HepG2 (cell line): ENCODE measurements at regions not wholly inside any gene's neighbourhood (a gene's known extent, or its start where the extent isn't known, plus 50 kb on each side); places are given as distances from the start of the nearest gene placed in this dataset.

Experiments used
- ATAC-seq: fragments of 200-7000 bp; cut with Tn5 transposase; 3 replicates; pipeline ENCODE4 v1.9.1; 2020; ENCODE audit warnings: mild to moderate bottlenecking, moderate library complexity
- BruUV-seq: library from RNA; stranded (reverse); fragments of 400-500 nt; replicated peaks from 2 replicates; lab custom pipeline; 2021; lab: Mats Ljungman, UMichigan
- CTCF ChIA-PET: fragments of 300-600 bp; formaldehyde crosslinking; extraction: SDS; loops from one replicate; lab custom pipeline; 2021; ENCODE audit warnings: low total read pairs, inconsistent platforms, low intra/inter-chr PET ratio; lab: Yijun Ruan, JAX
- POLR2A ChIA-PET: fragments of 350-600 bp; sonication (Branson Sonifier 250); formaldehyde crosslinking; loops from one replicate; lab custom pipeline; 2020; ENCODE audit warnings: antibody characterized with exemption, inconsistent platforms; lab: Yijun Ruan, JAX
- DNase-seq: peaks from one replicate; pipeline ENCODE4 v3.0.0-alpha.2; 2015; ENCODE audit warnings: low spot score
- FAIRE-seq: peaks from 3 replicates; lab custom pipeline; 2011; peaks lifted over from hg19 to GRCh38; lab: Jason Lieb, UNC
- H2AFZ ChIP-seq: one replicate; pipeline ENCODE4 v1.6.1; 2011; ENCODE audit warnings: low read length, inconsistent platforms
- H3K27ac ChIP-seq: fragments of 300-600 bp; 3 replicates; pipeline ENCODE4 v1.8.0; 2011; ENCODE audit warnings: mixed run types, mild to moderate bottlenecking, mixed read lengths, low read length, inconsistent platforms; ENCODE audit not compliant: insufficient read depth; ENCODE audit errors: extremely low read length
- H3K27me3 ChIP-seq, 2 experiments: fragments of 200-600 bp in 1 of 2; 2 replicates in 1 of 2; 3 replicates in 1 of 2; pipeline versions ENCODE4 v1.6.0 to v1.8.0; 2011; ENCODE audit warnings: low read length in 2 of 2, mild to moderate bottlenecking in 2 of 2, moderate library complexity in 2 of 2, inconsistent platforms in 1 of 2; ENCODE audit not compliant: insufficient read depth in 2 of 2, control insufficient read depth in 1 of 2
- H3K36me3 ChIP-seq, 2 experiments: fragments of 200-600 bp in 1 of 2; replicated peaks in 1 of 2; 2 replicates in 1 of 2; 3 replicates in 1 of 2; pipeline versions ENCODE4 v1.5.1 to v1.8.0; 2011; ENCODE audit warnings: low read length in 2 of 2, inconsistent platforms in 1 of 2; ENCODE audit not compliant: insufficient read depth in 2 of 2, control insufficient read depth in 1 of 2
- H3K4me1 ChIP-seq: 2 replicates; pipeline ENCODE4 v1.5.1; 2012; ENCODE audit warnings: low read length, inconsistent platforms; ENCODE audit not compliant: insufficient read depth
- H3K4me2 ChIP-seq: 2 replicates; pipeline ENCODE4 v1.6.0; 2011; ENCODE audit warnings: low read depth, low read length, inconsistent platforms
- H3K4me3 ChIP-seq, 3 experiments: fragments of 200-600 bp in 1 of 3; sonication (generic), shearing (Covaris generic) in 1 of 3; replicated peaks in 1 of 3; 2 replicates each; pipeline ENCODE4 v1.5.1; 2011 to 2016; ENCODE audit warnings: low read length in 3 of 3, inconsistent platforms in 2 of 3, low read depth in 2 of 3, mild to moderate bottlenecking in 2 of 3, control low read depth in 1 of 3, mixed read lengths in 1 of 3; ENCODE audit not compliant: insufficient read depth in 1 of 3
- H3K79me2 ChIP-seq: one replicate; pipeline ENCODE4 v1.6.1; 2011; ENCODE audit warnings: low read length, inconsistent platforms; ENCODE audit not compliant: insufficient read depth
- H3K9ac ChIP-seq: 2 replicates; pipeline ENCODE4 v1.6.0; 2011; ENCODE audit warnings: mild to moderate bottlenecking, low read depth, low read length, inconsistent platforms; ENCODE audit not compliant: insufficient read depth
- H3K9me3 ChIP-seq: 2 replicates; pipeline ENCODE4 v1.5.1; 2012; ENCODE audit warnings: mild to moderate bottlenecking, low read length
- H4K20me1 ChIP-seq: 2 replicates; pipeline ENCODE4 v1.6.0; 2011; ENCODE audit warnings: inconsistent platforms, mild to moderate bottlenecking, low read length, moderate library complexity; ENCODE audit not compliant: insufficient read depth
- NR0B2 ChIP-seq: sonication (generic); formaldehyde crosslinking; IDR thresholded peaks from 2 replicates; pipeline ENCODE4 v1.4.0; 2020; ENCODE audit warnings: mild to moderate bottlenecking, missing genetic modification reagents
- SMARCC2 ChIP-seq: fragments of 450-650 bp; IDR thresholded peaks from 2 replicates; pipeline ENCODE4 v1.6.1; 2017; ENCODE audit warnings: antibody characterized with exemption, mild to moderate bottlenecking
- SRF ChIP-seq: IDR thresholded peaks from 2 replicates; pipeline ENCODE4 v1.6.1; 2011; ENCODE audit warnings: mild to moderate bottlenecking, low read depth, low read length, moderate library complexity
- ZFX ChIP-seq: sonication (generic); formaldehyde crosslinking; IDR thresholded peaks from 2 replicates; pipeline ENCODE4 v1.4.0; 2020; ENCODE audit warnings: mild to moderate bottlenecking, low read depth, missing genetic modification reagents, moderate library complexity
- ZNF337 ChIP-seq: sonication (generic); formaldehyde crosslinking; IDR thresholded peaks from 2 replicates; pipeline ENCODE4 v1.5.1; 2020; ENCODE audit warnings: missing genetic modification reagents, low read depth, mild to moderate bottlenecking, borderline replicate concordance
- WGBS: methylation state at CpG from one replicate; pipeline ENCODE4 v1.1.6; 2017; ENCODE audit warnings: low lambda C conversion rate; 5-methylcytosine and 5-hydroxymethylcytosine counted together
- in situ Hi-C: cut with HindIII; loops from 2 replicates; pipeline ENCODE4 v1.10.0; 2017; ENCODE audit warnings: low pct_unique_long_range_greater_than_20kb; ENCODE audit not compliant: extremely low pct_ligation_motif_present
- intact Hi-C: fragments of 100-400 bp; cut with micrococcal nuclease; formaldehyde crosslinking; loops from one replicate; pipeline ENCODE4 v1.10.0; 2022; ENCODE audit not compliant: unreplicated experiment

- Histone ChIP-seq H3K36me3 (no peaks in the 10 kb centered on the region), H3K9me3 (peaks cover 47% of the 10 kb centered on the region), H3K4me2 (no peak overlapping the region), H3K79me2 (no peaks in the 10 kb centered on the region), H3K4me1 (no peaks in the 10 kb centered on the region), H3K4me3 (no peak overlapping the region), H3K9ac (no peak overlapping the region), H3K27me3 (no peaks in the 10 kb centered on the region), H2AFZ (no peak overlapping the region), H4K20me1 (no peaks in the 10 kb centered on the region), H3K27ac (no peak overlapping the region)
- POLR2A ChIA-PET, result no interaction called here
- intact Hi-C loops (no loop called here), in situ Hi-C loops (no loop called here)
- no peak for FAIRE-seq
- 42% methylated on average over 2 of the region's 2 CpGs for WGBS
- no peak for ATAC-seq
- TF ChIP-seq SMARCC2, result no peak
- TF ChIP-seq NR0B2 (CRISPR knock-in tag), result no peak
- DNase-seq, result no peak
- CTCF ChIA-PET, result no interaction called here
- no TSS peak for BruUV-seq
Measured at GRCh38 chr18:55841314-55841713, 253.3 kb upstream of the TCF4 start.

- Histone ChIP-seq H3K27me3 (no peaks in the 10 kb centered on the region), H3K9ac (no peak overlapping the region), H3K4me1 (no peaks in the 10 kb centered on the region), H3K79me2 (no peaks in the 10 kb centered on the region), H4K20me1 (no peaks in the 10 kb centered on the region), H3K36me3 (no peaks in the 10 kb centered on the region), H3K27ac (no peak overlapping the region), H3K4me3 (no peak overlapping the region), H2AFZ (no peak overlapping the region), H3K9me3 (peaks cover 53% of the 10 kb centered on the region), H3K4me2 (no peak overlapping the region)
- DNase-seq (no peak), FAIRE-seq (no peak), ATAC-seq (no peak)
- BruUV-seq, result no TSS peak
- POLR2A ChIA-PET, result no interaction called here
- no CpG with 5 or more reads among the region's 30 CpGs for WGBS
- no peak for TF ChIP-seq ZNF337 (CRISPR knock-in tag)
- TF ChIP-seq ZFX (CRISPR knock-in tag), result no peak
- TF ChIP-seq SRF, result no peak
- intact Hi-C loops (no loop called here), in situ Hi-C loops (no loop called here)
- CTCF ChIA-PET, result no interaction called here
Measured at GRCh38 chr18:55840601-55841170, 252.7 kb upstream of the TCF4 start.
